Fibroblast of the aortic adventitia (primary cell): ENCODE measurements at regions not wholly inside any gene's neighbourhood (a gene's known extent, or its start where the extent isn't known, plus 50 kb on each side); places are given as distances from the start of the nearest gene placed in this dataset.
A peak's percentile ranks its signal among the peaks of the same experiment; 100 is the strongest.

Source experiments
- DNase-seq: peaks from one replicate; pipeline ENCODE4 v3.0.0-alpha.2; 2010; ENCODE audit warnings: low read depth
- H3K4me3 ChIP-seq: 2 replicates; pipeline ENCODE4 v1.5.1; 2011; ENCODE audit warnings: low read depth, mild to moderate bottlenecking, control low read depth, low read length, moderate library complexity
- TF ChIP-seq, protein P1 (sequence below): IDR thresholded peaks from 2 replicates; pipeline ENCODE4 v1.5.1; 2011; ENCODE audit warnings: mild to moderate bottlenecking, low read length, control low read depth, inconsistent platforms; ENCODE audit not compliant: insufficient read depth

DNA sequence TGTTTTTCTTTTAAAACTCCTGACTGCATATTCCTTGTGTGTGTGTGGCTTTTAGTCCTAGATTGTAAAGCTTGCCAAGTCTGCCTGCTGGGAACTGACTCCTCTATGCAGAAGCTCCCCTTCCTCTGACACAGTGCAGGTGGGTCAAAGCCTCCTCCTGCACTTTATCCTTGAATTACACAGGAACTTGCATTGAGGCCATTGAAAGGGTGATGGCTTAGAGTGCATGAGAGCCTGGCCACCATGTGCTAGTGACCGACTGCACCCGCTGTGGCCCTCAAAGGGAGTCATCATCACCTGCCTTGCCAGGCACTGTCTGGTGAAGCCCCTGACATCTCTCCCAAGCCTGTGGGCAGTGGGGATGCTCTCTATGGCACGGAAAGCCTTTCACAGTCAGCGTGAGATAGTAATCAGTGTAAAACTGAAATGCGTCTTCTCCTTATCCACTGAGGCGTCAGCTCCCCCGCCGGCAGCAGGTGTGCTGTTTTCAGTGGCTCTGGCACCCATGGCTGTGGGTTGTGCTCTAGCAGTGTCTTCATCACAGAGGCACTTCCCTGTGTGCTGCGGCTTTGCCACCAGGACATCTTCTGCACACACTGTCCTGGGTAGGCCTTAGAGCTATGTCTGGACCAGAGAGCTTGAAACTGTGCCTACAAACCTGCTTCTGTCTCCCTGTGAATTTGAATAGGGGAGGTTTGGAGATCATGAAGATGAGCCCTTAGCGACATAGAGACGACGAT lies 87.9 kb downstream of the THBS2 start:
- TF ChIP-seq, protein P1, sequence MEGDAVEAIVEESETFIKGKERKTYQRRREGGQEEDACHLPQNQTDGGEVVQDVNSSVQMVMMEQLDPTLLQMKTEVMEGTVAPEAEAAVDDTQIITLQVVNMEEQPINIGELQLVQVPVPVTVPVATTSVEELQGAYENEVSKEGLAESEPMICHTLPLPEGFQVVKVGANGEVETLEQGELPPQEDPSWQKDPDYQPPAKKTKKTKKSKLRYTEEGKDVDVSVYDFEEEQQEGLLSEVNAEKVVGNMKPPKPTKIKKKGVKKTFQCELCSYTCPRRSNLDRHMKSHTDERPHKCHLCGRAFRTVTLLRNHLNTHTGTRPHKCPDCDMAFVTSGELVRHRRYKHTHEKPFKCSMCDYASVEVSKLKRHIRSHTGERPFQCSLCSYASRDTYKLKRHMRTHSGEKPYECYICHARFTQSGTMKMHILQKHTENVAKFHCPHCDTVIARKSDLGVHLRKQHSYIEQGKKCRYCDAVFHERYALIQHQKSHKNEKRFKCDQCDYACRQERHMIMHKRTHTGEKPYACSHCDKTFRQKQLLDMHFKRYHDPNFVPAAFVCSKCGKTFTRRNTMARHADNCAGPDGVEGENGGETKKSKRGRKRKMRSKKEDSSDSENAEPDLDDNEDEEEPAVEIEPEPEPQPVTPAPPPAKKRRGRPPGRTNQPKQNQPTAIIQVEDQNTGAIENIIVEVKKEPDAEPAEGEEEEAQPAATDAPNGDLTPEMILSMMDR, result no peak
- no peak overlapping the region for H3K4me3 ChIP-seq
- DNase-seq, result peak; percentile 71

DNA sequence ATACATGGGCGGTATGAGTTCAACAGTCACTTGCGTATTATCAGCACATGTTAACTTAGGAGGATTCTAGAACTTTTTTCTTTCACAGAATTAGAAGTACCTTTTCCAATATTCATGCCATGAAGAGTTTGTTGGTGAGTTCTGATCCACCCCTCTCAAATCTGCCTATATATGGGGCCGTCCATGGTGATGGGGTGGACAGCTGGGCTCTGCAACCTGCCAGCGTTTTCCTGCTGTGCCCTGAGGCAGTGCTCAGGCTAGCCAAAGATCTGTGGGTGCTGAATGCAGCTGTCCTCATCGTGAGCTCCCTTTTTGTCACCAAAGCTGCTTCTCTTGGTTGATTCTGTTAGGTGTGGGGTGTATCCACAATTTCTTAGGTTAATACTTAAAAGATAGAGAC lies 88.7 kb downstream of the THBS2 start:
- TF ChIP-seq, protein P1, result no peak
- DNase-seq, result no peak
- H3K4me3 ChIP-seq, result no peak overlapping the region

DNA sequence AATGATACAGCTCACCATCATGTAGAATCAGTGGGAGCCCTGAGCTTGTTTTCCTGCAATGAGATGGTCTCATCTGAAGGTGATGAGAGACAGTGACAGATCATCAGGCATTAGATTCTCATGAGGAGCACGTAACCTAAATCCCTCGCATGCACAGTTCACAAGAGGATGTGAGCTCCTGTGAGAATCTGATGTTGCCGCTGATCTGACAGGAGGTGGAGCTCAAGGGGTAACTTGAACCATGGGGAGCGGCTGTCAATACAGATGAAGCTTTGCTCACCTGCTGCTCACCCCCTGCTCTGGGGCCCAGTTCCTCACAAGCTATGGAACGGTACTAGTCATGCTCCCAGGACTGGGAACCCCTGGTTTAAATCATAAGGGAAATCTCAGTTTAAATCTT lies 89.2 kb downstream of the THBS2 start:
- TF ChIP-seq, protein P1, result no peak
- no peak for DNase-seq

DNA sequence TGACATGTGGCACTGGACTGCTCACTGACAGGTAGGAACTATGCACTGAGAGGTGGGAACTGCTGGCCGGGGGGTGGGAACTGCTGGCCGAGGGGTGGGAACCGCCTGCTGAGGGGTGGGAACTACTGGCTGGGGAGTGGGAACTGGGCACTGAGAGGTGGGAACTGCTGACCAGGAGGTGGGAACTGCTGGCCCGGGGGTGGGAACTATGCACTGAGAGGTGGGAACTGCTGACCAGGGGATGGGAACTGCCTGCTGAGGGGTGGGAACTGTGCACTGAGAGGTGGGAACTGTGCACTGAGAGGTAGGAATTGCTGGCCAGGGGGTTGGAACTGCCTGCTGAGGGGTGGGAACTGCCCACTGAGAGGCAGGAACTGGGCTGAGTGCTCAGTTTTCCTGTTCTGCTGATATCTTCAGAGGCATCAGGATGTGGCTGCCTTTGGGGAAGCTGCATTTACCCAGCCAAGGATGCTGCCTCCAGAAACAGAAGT lies 90.2 kb downstream of the THBS2 start:
- peak; percentile 49 for DNase-seq
- H3K4me3 ChIP-seq, result peak overlapping the region; percentile 25

More for the DNA sequence above, 89.2 kb downstream of the THBS2 start:
- H3K4me3 ChIP-seq, result no peak overlapping the region

DNA sequence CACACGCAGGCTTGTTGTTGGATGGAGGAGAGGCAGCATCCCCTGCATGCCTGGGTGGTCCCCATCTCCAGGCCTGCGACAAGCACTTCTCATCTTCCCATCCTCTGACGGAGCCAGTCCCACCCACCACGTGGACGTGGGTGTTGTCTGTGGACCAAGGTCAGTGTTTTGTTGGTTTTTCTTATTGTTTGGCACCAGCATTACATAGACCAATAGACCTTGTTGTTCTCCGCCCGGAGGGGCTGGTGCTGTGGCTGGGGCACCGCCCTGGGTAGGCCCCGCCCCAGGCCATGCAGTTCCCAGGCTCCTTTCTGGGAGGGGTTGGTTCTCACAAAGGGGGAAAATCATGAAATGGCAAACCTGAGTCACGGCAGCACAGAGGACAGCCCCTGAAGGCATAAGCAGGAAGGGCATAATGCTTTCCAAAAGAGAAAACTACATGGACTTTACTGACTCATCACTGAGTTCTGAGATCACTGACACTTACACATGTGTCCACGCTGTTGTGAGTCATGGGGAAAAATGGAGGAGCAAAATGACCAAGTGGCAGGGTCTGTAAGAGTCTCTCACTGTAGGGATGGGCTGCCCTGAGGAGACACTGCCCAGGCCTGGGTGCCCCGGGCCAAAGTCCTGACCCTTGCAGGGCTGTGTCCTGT lies 90.8 kb downstream of the THBS2 start:
- H3K4me3 ChIP-seq, result peak overlapping the region; percentile 31
- TF ChIP-seq, protein P1, result no peak

More for the DNA sequence above, 90.2 kb downstream of the THBS2 start:
- TF ChIP-seq, protein P1, result no peak

DNA sequence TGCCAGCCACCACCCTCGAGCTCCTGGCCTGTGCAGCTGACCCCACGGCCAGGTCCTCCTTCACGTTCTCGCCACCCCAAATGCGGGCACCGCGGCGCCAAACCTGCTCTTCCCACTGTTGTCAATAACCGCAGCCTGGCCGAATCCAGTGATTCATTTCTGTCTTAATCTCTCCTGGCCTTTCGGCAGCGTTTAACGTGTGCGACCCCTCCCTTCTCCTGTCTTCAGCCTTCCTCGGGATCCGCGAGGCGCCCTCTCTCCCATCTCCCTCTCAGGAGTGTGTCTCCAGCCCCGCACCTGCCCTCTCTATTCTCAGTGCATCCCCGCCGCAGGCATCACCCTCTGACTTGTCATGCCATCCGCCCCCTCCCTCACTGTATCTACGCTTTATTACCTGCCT lies 91.4 kb downstream of the THBS2 start:
- DNase-seq, result no peak
- H3K4me3 ChIP-seq, result peak overlapping the region; percentile 31
- TF ChIP-seq, protein P1, result no peak

More for the DNA sequence above, 90.8 kb downstream of the THBS2 start:
- DNase-seq, result peak; percentile 98
